Right lobe of liver (tissue), 4 donors: ENCODE measurements at regions not wholly inside any gene's neighbourhood (a gene's known extent, or its start where the extent isn't known, plus 50 kb on each side); places are given as distances from the start of the nearest gene placed in this dataset.

Experiments used
- CTCF ChIP-seq, 4 donors: fragments of 200-600 bp in 3 of 4; fragments of 450-650 bp in 1 of 4; IDR thresholded peaks; one replicate each; pipeline versions ENCODE4 v1.5.1 to v1.8.0; 2016 to 2022; ENCODE audit warnings: antibody characterized with exemption in 4 of 4, mild to moderate bottlenecking in 2 of 4
- POLR2A ChIP-seq: fragments of 450-650 bp; IDR thresholded peaks from one replicate; pipeline ENCODE4 v1.6.1; 2017; ENCODE audit warnings: antibody characterized with exemption, mild to moderate bottlenecking
- donor health status: DM: no; HTN: no; CAD: no.
- donor health status: DM: no; HTN: no; CAD: no.
- donor health status: DM: no; HTN: yes; CAD: no.

- TF ChIP-seq CTCF (IDR thresholded peaks at IDR 0.05) (no peak), POLR2A (no peak)
These were observed 176.4 kb upstream of the MDFIC2 start for GRCh38 chr3:70488816-70489215.
